GM12878 (cell line): ENCODE measurements at regions not wholly inside any gene's neighbourhood (a gene's known extent, or its start where the extent isn't known, plus 50 kb on each side); places are given as distances from the start of the nearest gene placed in this dataset.

ENCODE experiments used
- ASH2L ChIP-seq: fragments of 300-600, 200-600 bp; sonication (generic); IDR thresholded peaks from 2 replicates; pipeline ENCODE4 v1.6.1; 2017; ENCODE audit warnings: low read depth, mild to moderate bottlenecking, borderline replicate concordance
- ESRRA ChIP-seq: IDR thresholded peaks from 2 replicates; pipeline ENCODE4 v1.6.1; 2012; ENCODE audit warnings: mild to moderate bottlenecking, low read length, improper control_type of control experiment
- KAT2A ChIP-seq: conservative IDR thresholded peaks from 2 replicates; pipeline ENCODE4 v1.6.1; 2011; ENCODE audit warnings: low read depth, low read length; ENCODE audit not compliant: control insufficient read depth
- NR2F1 ChIP-seq: fragments of 450-650 bp; conservative IDR thresholded peaks from 2 replicates; pipeline ENCODE4 v1.6.1; 2017; ENCODE audit warnings: mild to moderate bottlenecking
- RELA ChIP-seq: fragments of 450-650 bp; IDR thresholded peaks from 2 replicates; pipeline ENCODE4 v1.8.0; 2014; ENCODE audit warnings: borderline replicate concordance; ENCODE audit not compliant: partially characterized antibody
- REST ChIP-seq: IDR thresholded peaks from 2 replicates; pipeline ENCODE4 v1.6.1; 2012; ENCODE audit warnings: mild to moderate bottlenecking, low read depth, low read length
- TF ChIP-seq, protein P1 (sequence below): fragments of 450-650 bp; IDR thresholded peaks from 2 replicates; pipeline ENCODE4 v1.6.1; 2016; ENCODE audit warnings: mild to moderate bottlenecking
- TF ChIP-seq, protein P2 (sequence below): IDR thresholded peaks from 2 replicates; pipeline ENCODE4 v1.6.1; 2011; ENCODE audit warnings: low read depth, low read length, improper control_type of control experiment, borderline replicate concordance

DNA sequence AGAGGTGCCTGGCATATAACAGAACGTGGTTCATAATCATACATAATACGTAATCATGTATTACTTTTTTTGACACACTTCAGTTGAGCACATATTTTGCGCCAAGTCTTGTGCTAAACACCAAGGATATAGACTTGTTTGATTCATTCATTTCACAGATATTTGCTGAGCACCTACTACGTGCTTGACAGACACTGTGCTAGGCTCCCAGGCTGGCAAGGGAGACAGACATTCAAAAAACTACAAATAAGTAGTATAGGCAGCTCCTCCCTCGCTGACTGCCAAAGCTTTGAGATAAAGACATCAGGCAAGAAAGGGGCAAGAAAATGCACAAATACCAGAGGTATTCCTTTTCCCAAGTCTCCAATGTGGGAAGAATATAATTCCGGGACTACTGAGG is 122.5 kb upstream of the CPEB4 start (continued):
- no peak for TF ChIP-seq RELA
- TF ChIP-seq KAT2A, result no peak
- TF ChIP-seq ASH2L, result no peak
- TF ChIP-seq, protein P1, sequence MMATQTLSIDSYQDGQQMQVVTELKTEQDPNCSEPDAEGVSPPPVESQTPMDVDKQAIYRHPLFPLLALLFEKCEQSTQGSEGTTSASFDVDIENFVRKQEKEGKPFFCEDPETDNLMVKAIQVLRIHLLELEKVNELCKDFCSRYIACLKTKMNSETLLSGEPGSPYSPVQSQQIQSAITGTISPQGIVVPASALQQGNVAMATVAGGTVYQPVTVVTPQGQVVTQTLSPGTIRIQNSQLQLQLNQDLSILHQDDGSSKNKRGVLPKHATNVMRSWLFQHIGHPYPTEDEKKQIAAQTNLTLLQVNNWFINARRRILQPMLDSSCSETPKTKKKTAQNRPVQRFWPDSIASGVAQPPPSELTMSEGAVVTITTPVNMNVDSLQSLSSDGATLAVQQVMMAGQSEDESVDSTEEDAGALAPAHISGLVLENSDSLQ, result no peak
- no peak for TF ChIP-seq NR2F1
- no peak for TF ChIP-seq ESRRA
- TF ChIP-seq, protein P2, sequence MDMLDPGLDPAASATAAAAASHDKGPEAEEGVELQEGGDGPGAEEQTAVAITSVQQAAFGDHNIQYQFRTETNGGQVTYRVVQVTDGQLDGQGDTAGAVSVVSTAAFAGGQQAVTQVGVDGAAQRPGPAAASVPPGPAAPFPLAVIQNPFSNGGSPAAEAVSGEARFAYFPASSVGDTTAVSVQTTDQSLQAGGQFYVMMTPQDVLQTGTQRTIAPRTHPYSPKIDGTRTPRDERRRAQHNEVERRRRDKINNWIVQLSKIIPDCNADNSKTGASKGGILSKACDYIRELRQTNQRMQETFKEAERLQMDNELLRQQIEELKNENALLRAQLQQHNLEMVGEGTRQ, result no peak
- no peak for TF ChIP-seq REST
